ENCODE measurements at regions not wholly inside any gene's neighbourhood (a gene's known extent, or its start where the extent isn't known, plus 50 kb on each side); places are given as distances from the start of the nearest gene placed in this dataset.

DNA sequence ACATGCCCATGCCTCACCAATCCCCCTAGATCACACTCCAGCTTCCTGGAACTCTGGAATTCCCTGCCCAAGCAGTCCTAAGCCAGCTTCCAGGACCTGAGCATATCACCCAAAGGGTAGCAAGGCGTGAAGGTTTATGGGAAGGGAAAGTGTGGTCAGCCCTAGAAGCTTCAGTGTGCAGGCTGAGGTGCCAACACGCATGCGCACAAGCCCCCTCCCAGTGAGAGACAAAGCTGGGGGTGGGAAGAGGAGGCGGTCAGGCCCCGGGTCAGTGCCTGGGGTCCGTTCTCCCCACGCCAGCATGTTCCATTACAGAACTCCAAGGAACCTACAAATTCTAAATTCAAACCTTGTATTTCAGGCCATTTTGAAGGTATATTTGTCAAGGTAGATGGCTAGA is 103.6 kb upstream of the C7orf33 start:
- Histone ChIP-seq H3K9me2 (ENCODE audit: insufficient read depth, low read length) (no peaks in the 10 kb centered on the region), H3K9me3 (ENCODE audit: low read length) (no peaks in the 10 kb centered on the region), H3K36me3 (ENCODE audit: insufficient read depth, low read length) (no peaks in the 10 kb centered on the region), H4K20me1 (ENCODE audit: insufficient read depth, low read length) (no peaks in the 10 kb centered on the region), H3K79me2 (ENCODE audit: insufficient read depth, low read depth, low read length) (no peaks in the 10 kb centered on the region), H3K4me3 (ENCODE audit: low read depth, low read length, poor library complexity, severe bottlenecking) (no peak overlapping the region), H3K4me2 (ENCODE audit: low read length) (no peak overlapping the region), H3K4me1 (ENCODE audit: insufficient read depth, low read length, poor library complexity, severe bottlenecking) (no peaks in the 10 kb centered on the region), H3K27ac (ENCODE audit: low read depth, low read length, poor library complexity, severe bottlenecking) (no peak overlapping the region), H2AFZ (ENCODE audit: low read length) (no peak overlapping the region)
- DNase-seq (ENCODE audit: low spot score) = no peak
- BruUV-seq (replicated peaks) = no TSS peak
- POLR2A ChIA-PET = interaction anchor here (0.7 kb wide), 1 partner anchor 1040 kb away, joined by 3 read pairs; no protein-coding TSS in a partner anchor
- intact Hi-C loops (cut with micrococcal nuclease; ENCODE audit: unreplicated experiment) = loop anchor here (5.0 kb wide), 1 partner anchor 225 kb away; no protein-coding TSS in a partner anchor
- CTCF ChIA-PET (ENCODE audit: unreplicated experiment) = no interaction called here
- TF ChIP-seq EZH2phosphoT487 (IDR thresholded peaks at IDR 0.05; ENCODE audit: borderline replicate concordance, low read depth, low read length) = no peak
- TF ChIP-seq, protein P1, sequence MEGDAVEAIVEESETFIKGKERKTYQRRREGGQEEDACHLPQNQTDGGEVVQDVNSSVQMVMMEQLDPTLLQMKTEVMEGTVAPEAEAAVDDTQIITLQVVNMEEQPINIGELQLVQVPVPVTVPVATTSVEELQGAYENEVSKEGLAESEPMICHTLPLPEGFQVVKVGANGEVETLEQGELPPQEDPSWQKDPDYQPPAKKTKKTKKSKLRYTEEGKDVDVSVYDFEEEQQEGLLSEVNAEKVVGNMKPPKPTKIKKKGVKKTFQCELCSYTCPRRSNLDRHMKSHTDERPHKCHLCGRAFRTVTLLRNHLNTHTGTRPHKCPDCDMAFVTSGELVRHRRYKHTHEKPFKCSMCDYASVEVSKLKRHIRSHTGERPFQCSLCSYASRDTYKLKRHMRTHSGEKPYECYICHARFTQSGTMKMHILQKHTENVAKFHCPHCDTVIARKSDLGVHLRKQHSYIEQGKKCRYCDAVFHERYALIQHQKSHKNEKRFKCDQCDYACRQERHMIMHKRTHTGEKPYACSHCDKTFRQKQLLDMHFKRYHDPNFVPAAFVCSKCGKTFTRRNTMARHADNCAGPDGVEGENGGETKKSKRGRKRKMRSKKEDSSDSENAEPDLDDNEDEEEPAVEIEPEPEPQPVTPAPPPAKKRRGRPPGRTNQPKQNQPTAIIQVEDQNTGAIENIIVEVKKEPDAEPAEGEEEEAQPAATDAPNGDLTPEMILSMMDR (conservative IDR thresholded peaks at IDR 0.05; ENCODE audit: low read length) = no peak

DNA sequence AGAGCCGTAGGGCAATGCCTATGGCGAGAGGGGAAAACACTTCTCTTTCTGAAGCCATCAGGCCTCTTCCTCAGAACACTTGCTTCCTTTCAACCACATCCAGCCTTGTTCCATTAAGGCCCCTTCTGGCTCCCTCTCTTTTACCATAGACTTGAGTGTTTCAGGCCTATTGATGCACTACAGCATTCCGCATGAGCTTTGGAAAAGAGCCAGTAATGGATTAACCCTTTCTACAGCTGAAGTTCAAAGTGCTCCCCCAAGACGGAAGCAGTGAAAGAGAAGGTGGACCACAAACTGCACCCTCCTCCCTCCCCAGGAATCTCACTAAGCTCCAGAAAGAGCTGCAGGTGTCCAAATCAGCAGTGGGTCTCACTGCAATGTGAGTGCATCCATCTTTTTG is 102.7 kb upstream of the C7orf33 start:
- H3K9me2 ChIP-seq (ENCODE audit: insufficient read depth, low read length) = no peaks in the 10 kb centered on the region
- H3K4me2 ChIP-seq (ENCODE audit: low read length) = no peak overlapping the region
- BruUV-seq (replicated peaks) = no TSS peak
- no peak overlapping the region for H2AFZ ChIP-seq (ENCODE audit: low read length)
- H3K9me3 ChIP-seq (ENCODE audit: low read length) = no peaks in the 10 kb centered on the region
- DNase-seq (ENCODE audit: low spot score) = no peak
- H3K79me2 ChIP-seq (ENCODE audit: insufficient read depth, low read depth, low read length) = no peaks in the 10 kb centered on the region
- intact Hi-C loops (cut with micrococcal nuclease; ENCODE audit: unreplicated experiment) = loop anchor here (5.0 kb wide), 1 partner anchor 226 kb away; no protein-coding TSS in a partner anchor
- H3K36me3 ChIP-seq (ENCODE audit: insufficient read depth, low read length) = no peaks in the 10 kb centered on the region
- no peak overlapping the region for H3K27ac ChIP-seq (ENCODE audit: low read depth, low read length, poor library complexity, severe bottlenecking)
- no peak overlapping the region for H3K4me3 ChIP-seq (ENCODE audit: low read depth, low read length, poor library complexity, severe bottlenecking)
- ChIA-PET CTCF (ENCODE audit: unreplicated experiment) (no interaction called here), POLR2A (no interaction called here)
- H3K4me1 ChIP-seq (ENCODE audit: insufficient read depth, low read length, poor library complexity, severe bottlenecking) = no peaks in the 10 kb centered on the region
- H4K20me1 ChIP-seq (ENCODE audit: insufficient read depth, low read length) = no peaks in the 10 kb centered on the region
- TF ChIP-seq EZH2phosphoT487 (IDR thresholded peaks at IDR 0.05; ENCODE audit: borderline replicate concordance, low read depth, low read length) = no peak
- TF ChIP-seq, protein P1 (conservative IDR thresholded peaks at IDR 0.05; ENCODE audit: low read length) = no peak

DNA sequence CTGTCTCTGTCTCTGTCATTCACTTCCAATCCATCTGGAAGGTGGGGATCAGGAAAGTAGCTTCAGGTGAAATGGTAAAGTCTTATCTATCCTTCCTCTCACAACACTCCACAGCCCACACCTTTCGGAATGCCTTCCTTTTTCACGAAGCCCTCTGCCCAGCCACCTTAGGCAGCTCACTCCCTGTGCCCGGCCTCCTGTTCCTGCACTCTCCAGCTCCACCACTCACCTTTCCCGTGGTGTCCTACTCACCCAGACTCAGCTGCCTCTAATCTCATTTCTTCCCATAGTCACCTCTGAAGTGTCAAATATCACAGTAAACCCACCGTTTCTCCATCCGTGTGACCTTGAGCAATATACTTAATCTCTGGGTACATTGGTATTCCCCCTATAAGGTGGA is 100.9 kb upstream of the C7orf33 start:
- H3K4me2 ChIP-seq (ENCODE audit: low read length) = no peak overlapping the region
- no peaks in the 10 kb centered on the region for H3K79me2 ChIP-seq (ENCODE audit: insufficient read depth, low read depth, low read length)
- no peaks in the 10 kb centered on the region for H3K9me3 ChIP-seq (ENCODE audit: low read length)
- no peak overlapping the region for H3K4me3 ChIP-seq (ENCODE audit: low read depth, low read length, poor library complexity, severe bottlenecking)
- BruUV-seq (replicated peaks) = no TSS peak
- intact Hi-C loops (cut with micrococcal nuclease; ENCODE audit: unreplicated experiment) = loop anchor here (5.0 kb wide), 1 partner anchor 227 kb away; no protein-coding TSS in a partner anchor
- no peaks in the 10 kb centered on the region for H3K9me2 ChIP-seq (ENCODE audit: insufficient read depth, low read length)
- H3K4me1 ChIP-seq (ENCODE audit: insufficient read depth, low read length, poor library complexity, severe bottlenecking) = no peaks in the 10 kb centered on the region
- POLR2A ChIA-PET = no interaction called here
- no peaks in the 10 kb centered on the region for H4K20me1 ChIP-seq (ENCODE audit: insufficient read depth, low read length)
- CTCF ChIA-PET (ENCODE audit: unreplicated experiment) = no interaction called here
- TF ChIP-seq, protein P1 (conservative IDR thresholded peaks at IDR 0.05; ENCODE audit: low read length) = no peak
- no peak for TF ChIP-seq EZH2phosphoT487 (IDR thresholded peaks at IDR 0.05; ENCODE audit: borderline replicate concordance, low read depth, low read length)
- H3K36me3 ChIP-seq (ENCODE audit: insufficient read depth, low read length) = no peaks in the 10 kb centered on the region
- no peak overlapping the region for H2AFZ ChIP-seq (ENCODE audit: low read length)
- H3K27ac ChIP-seq (ENCODE audit: low read depth, low read length, poor library complexity, severe bottlenecking) = no peak overlapping the region
- no peak for DNase-seq (ENCODE audit: low spot score)

Data from OCI-LY7 (cell line).